Spleen (tissue), 11 donors: ENCODE measurements at regions not wholly inside any gene's neighbourhood (a gene's known extent, or its start where the extent isn't known, plus 50 kb on each side); places are given as distances from the start of the nearest gene placed in this dataset.

ENCODE experiments used
- DNase-seq: peaks from one replicate; pipeline ENCODE4 v3.0.0-alpha.2; 2020
- H3K27ac ChIP-seq, 8 donors: fragments of 200-600 bp; sonication (generic) in 7 of 8; 1 replicate in 4 of 8; 2 replicates in 4 of 8; pipeline versions ENCODE4 v1.5.0 to v1.8.0; 2016 to 2021; ENCODE audit warnings: inconsistent platforms in 4 of 8, mild to moderate bottlenecking in 4 of 8, moderate library complexity in 1 of 8
- H3K27me3 ChIP-seq, 7 donors: fragments of 200-600 bp; sonication (generic) in 6 of 7; replicated peaks in 1 of 7; 1 replicate in 4 of 7; 2 replicates in 3 of 7; pipeline versions ENCODE4 v1.5.0 to v1.8.0; 2016 to 2021; ENCODE audit warnings: inconsistent platforms in 3 of 7, mild to moderate bottlenecking in 1 of 7
- H3K36me3 ChIP-seq, 6 donors: fragments of 200-600 bp; sonication (generic) in 5 of 6; 1 replicate in 4 of 6; 2 replicates in 2 of 6; pipeline versions ENCODE4 v1.5.0 to v1.8.0; 2016 to 2021; ENCODE audit warnings: inconsistent platforms in 2 of 6
- H3K4me1 ChIP-seq, 6 donors: fragments of 200-600 bp; sonication (generic) in 5 of 6; 1 replicate in 3 of 6; 2 replicates in 3 of 6; pipeline versions ENCODE4 v1.5.0 to v1.8.0; 2016 to 2021; ENCODE audit warnings: inconsistent platforms in 3 of 6
- H3K4me3 ChIP-seq, 8 donors: fragments of 200-600 bp; sonication (generic) in 7 of 8; 1 replicate in 4 of 8; 2 replicates in 4 of 8; pipeline versions ENCODE4 v1.5.0 to v1.8.0; 2016 to 2021; ENCODE audit warnings: inconsistent platforms in 4 of 8, mild to moderate bottlenecking in 4 of 8, moderate library complexity in 2 of 8
- H3K9me3 ChIP-seq, 8 donors: fragments of 200-600 bp; sonication (generic) in 7 of 8; 1 replicate in 4 of 8; 2 replicates in 4 of 8; pipeline versions ENCODE4 v1.5.0 to v1.8.0; 2016 to 2021; ENCODE audit warnings: inconsistent platforms in 4 of 8
- POLR2A ChIP-seq, 3 donors: fragments of 450-650 bp; IDR thresholded peaks; one replicate each; pipeline ENCODE4 v1.5.1; 2017; ENCODE audit warnings: antibody characterized with exemption in 3 of 3, mild to moderate bottlenecking in 1 of 3
- POLR2AphosphoS5 ChIP-seq, 3 donors: sonication (generic); formaldehyde crosslinking; IDR thresholded peaks; one replicate each; pipeline ENCODE4 v1.5.1; 2017; ENCODE audit warnings: antibody characterized with exemption in 3 of 3
- WGBS, 5 donors: extraction: QIAGEN DNeasy Blood & Tissue Kit in 3 of 5; methylation state at CpG; one replicate each; pipeline versions ENCODE4 v1.1.5 to v1.1.7; 2013 to 2018; 5-methylcytosine and 5-hydroxymethylcytosine counted together
- intact Hi-C: fragments of 100-400 bp; cut with DNase I; formaldehyde crosslinking; loops from one replicate; pipeline ENCODE4 v1.15.0; 2023; ENCODE audit warnings: low total_unique reads
- TF ChIP-seq, protein P1 (sequence below), 11 experiments: fragments of 200-600 bp in 7 of 11; fragments of 450-650 bp in 4 of 11; sonication (generic) in 4 of 11; IDR thresholded peaks in 8 of 11; conservative IDR thresholded peaks in 3 of 11; 1 replicate in 7 of 11; 2 replicates in 4 of 11; pipeline versions ENCODE4 v1.4.0 to v1.8.0; 2016 to 2021; ENCODE audit warnings: antibody characterized with exemption in 11 of 11, inconsistent platforms in 4 of 11, mild to moderate bottlenecking in 1 of 11
- donor health status: healthy with polysubstance abuse.
- donor health status: DM: no; HTN: no; CAD: no; lungs with moderate emphysema.
- donor health status: DM: no; HTN: no; CAD: no.
- donor health status: Bipolar disorder and iron deficiency.
- donor health status: healthy.
- donor health status: DM: no; HTN: no; CAD: no.
- donor health status: DM: yes; HTN: yes; CAD: no.

DNA sequence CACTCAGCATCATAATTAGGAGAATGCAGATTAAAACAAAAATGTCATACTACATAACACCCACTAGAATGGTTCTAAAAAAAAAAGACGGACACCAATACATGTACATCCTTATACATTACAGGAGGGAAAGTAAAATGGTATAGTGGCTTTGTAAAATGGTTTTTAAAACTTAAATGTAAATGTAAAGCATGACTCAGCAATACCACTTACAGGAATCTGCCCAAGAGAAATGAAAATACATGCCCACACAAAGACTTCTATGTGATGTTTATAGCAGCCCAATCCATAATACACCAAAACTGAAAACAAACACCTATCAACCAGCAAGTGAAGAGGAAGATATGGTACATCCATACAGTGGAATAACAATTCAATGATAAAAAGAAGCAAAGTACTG, 939.1 kb upstream of the ACO1 start:
- H3K27me3 ChIP-seq, result no peaks in the 10 kb centered on the region
- no peak overlapping the region for H3K4me3 ChIP-seq
- intact Hi-C loops, result no loop called here
- no peak for DNase-seq
- no peaks in the 10 kb centered on the region for H3K36me3 ChIP-seq
- H3K27ac ChIP-seq, result no peak overlapping the region
- 75 to 93% (median 85%) methylated on average over 1 of the region's 1 CpG for WGBS, 5 donors
- TF ChIP-seq POLR2AphosphoS5 (IDR thresholded peaks at IDR 0.05) (no peak), POLR2A (IDR thresholded peaks at IDR 0.05) (no peak)
- TF ChIP-seq, protein P1, sequence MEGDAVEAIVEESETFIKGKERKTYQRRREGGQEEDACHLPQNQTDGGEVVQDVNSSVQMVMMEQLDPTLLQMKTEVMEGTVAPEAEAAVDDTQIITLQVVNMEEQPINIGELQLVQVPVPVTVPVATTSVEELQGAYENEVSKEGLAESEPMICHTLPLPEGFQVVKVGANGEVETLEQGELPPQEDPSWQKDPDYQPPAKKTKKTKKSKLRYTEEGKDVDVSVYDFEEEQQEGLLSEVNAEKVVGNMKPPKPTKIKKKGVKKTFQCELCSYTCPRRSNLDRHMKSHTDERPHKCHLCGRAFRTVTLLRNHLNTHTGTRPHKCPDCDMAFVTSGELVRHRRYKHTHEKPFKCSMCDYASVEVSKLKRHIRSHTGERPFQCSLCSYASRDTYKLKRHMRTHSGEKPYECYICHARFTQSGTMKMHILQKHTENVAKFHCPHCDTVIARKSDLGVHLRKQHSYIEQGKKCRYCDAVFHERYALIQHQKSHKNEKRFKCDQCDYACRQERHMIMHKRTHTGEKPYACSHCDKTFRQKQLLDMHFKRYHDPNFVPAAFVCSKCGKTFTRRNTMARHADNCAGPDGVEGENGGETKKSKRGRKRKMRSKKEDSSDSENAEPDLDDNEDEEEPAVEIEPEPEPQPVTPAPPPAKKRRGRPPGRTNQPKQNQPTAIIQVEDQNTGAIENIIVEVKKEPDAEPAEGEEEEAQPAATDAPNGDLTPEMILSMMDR (IDR thresholded peaks at IDR 0.05 in 8 of 11, conservative IDR thresholded peaks at IDR 0.05 in 3 of 11), result no peak
- H3K9me3 ChIP-seq, result no peaks in the 10 kb centered on the region
- peaks cover 0 to 6% (median 0%) of the 10 kb centered on the region in 6 donors for H3K4me1 ChIP-seq

DNA sequence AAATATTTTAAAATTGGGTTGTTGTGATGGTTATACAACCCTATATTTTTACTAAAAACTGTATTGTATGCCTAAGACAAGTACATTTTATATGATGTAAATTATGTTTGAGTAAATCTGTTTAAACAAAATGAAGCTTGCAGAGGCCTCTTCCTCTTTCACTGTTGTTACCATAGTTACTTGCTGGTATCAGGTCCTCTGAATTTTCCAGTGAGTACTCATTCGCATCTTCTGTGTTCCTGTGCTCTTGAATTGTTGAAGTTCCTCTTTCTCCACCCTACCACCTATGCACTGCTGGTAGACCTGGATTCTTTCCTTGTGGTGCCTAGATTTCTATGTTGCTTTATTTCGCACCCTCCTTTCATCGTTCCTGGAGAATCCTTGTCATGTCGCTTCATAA, 938.5 kb upstream of the ACO1 start:
- no peak for TF ChIP-seq POLR2A (IDR thresholded peaks at IDR 0.05)
- TF ChIP-seq, protein P1 (IDR thresholded peaks at IDR 0.05 in 8 of 11, conservative IDR thresholded peaks at IDR 0.05 in 3 of 11), result no peak
- no peak for TF ChIP-seq POLR2AphosphoS5 (IDR thresholded peaks at IDR 0.05)
- H3K4me1 ChIP-seq, result peaks cover 0 to 6% (median 0%) of the 10 kb centered on the region in 6 donors
- H3K36me3 ChIP-seq, result no peaks in the 10 kb centered on the region
- intact Hi-C loops, result no loop called here
- no peaks in the 10 kb centered on the region for H3K9me3 ChIP-seq
- WGBS, 5 donors, result 84 to 89% (median 88%) methylated on average over 4 of the region's 4 CpGs
- DNase-seq, result no peak
- H3K4me3 ChIP-seq, result no peak overlapping the region
- H3K27me3 ChIP-seq, result no peaks in the 10 kb centered on the region
- H3K27ac ChIP-seq, result no peak overlapping the region

DNA sequence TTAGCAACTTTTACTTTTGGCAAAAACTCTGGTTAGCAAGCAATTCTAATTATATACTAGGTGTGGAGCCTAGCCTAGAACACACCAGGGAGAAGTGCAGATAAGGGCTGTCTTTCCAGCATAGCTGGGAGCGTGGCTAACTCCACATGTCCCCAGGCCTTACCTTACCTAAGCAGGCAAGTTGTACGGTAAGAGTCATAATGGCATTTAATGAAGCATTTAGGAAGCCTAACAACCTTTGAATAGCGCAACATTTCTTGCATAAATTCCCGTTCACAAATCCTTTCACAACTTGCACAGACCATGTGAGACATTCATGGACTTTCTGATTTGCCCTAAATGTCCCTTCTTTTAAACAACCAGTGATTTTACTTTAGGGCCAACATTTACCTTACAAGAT, 917.4 kb upstream of the ACO1 start:
- Histone ChIP-seq H3K27me3 (no peaks in the 10 kb centered on the region), H3K9me3 (peaks cover 0 to 20% (median 16%) of the 10 kb centered on the region in 8 donors), H3K36me3 (no peaks in the 10 kb centered on the region), H3K27ac (no peak overlapping the region), H3K4me3 (no peak overlapping the region), H3K4me1 (no peaks in the 10 kb centered on the region)
- intact Hi-C loops, result no loop called here
- no peak for DNase-seq
- no peak for TF ChIP-seq POLR2A (IDR thresholded peaks at IDR 0.05)
- TF ChIP-seq, protein P1 (IDR thresholded peaks at IDR 0.05 in 8 of 11, conservative IDR thresholded peaks at IDR 0.05 in 3 of 11), result no peak
- TF ChIP-seq POLR2AphosphoS5 (IDR thresholded peaks at IDR 0.05), result no peak
- 82 to 91% (median 86%) methylated on average over 4 of the region's 4 CpGs for WGBS, 5 donors

DNA sequence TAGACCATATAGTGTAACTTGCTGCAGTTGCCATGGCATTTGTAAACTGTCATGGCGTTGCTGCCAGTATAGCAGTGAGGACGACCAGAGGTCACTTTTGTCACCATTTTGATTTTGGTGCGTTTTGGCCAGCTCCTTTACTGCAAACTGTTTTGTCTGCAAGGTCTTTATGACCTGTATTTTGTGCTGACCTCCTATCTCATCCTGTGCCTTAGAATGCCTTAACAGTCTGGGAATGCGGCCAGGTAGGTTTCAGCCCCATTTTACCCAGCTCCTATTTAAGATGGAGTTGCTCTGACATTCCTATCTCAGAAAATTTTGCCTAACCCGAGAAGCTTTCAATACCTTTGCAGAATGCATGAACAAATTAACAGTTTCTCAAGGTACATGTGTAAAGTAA, 914.4 kb upstream of the ACO1 start:
- no peak overlapping the region for H3K4me3 ChIP-seq
- H3K27me3 ChIP-seq, result no peaks in the 10 kb centered on the region
- no peaks in the 10 kb centered on the region for H3K36me3 ChIP-seq
- intact Hi-C loops, result no loop called here
- no peak for DNase-seq
- peaks cover 0 to 18% (median 13%) of the 10 kb centered on the region in 8 donors for H3K9me3 ChIP-seq
- H3K27ac ChIP-seq, result no peak overlapping the region
- no peaks in the 10 kb centered on the region for H3K4me1 ChIP-seq
- 70 to 87% (median 82%) methylated on average over 5 of the region's 5 CpGs for WGBS, 5 donors
- TF ChIP-seq, protein P1 (IDR thresholded peaks at IDR 0.05 in 8 of 11, conservative IDR thresholded peaks at IDR 0.05 in 3 of 11), result no peak
- TF ChIP-seq POLR2A (IDR thresholded peaks at IDR 0.05) (no peak), POLR2AphosphoS5 (IDR thresholded peaks at IDR 0.05) (no peak)
